ENCODE measurements at regions not wholly inside any gene's neighbourhood (a gene's known extent, or its start where the extent isn't known, plus 50 kb on each side); places are given as distances from the start of the nearest gene placed in this dataset.

- TF ChIP-seq CTCF (IDR thresholded peaks at IDR 0.05; ENCODE audit: low read depth, low read length): no peak
- H3K9me3 ChIP-seq (ENCODE audit: control insufficient read depth, insufficient read depth, low read length): no peaks in the 10 kb centered on the region
- DNase-seq (ENCODE audit: low read depth, low spot score): no peak
- ChIA-PET POLR2A (no interaction called here), CTCF (no interaction called here)
- peaks cover 20% of the 10 kb centered on the region for H3K27me3 ChIP-seq (ENCODE audit: control insufficient read depth, insufficient read depth, low read length)
- no peak overlapping the region for H3K27ac ChIP-seq (ENCODE audit: low read depth, low read length)
- H3K4me3 ChIP-seq (ENCODE audit: low read depth, low read length): no peak overlapping the region
Measured at GRCh38 chr12:12020762-12021161, 50.0 kb upstream of the BCL2L14 start.
